Fibroblast of peridontal ligament (primary cell): ENCODE measurements at regions not wholly inside any gene's neighbourhood (a gene's known extent, or its start where the extent isn't known, plus 50 kb on each side); places are given as distances from the start of the nearest gene placed in this dataset.
A peak's percentile ranks its signal among the peaks of the same experiment; 100 is the strongest.

ENCODE experiments used
- DNase-seq: peaks from one replicate; pipeline ENCODE4 v3.0.0-alpha.2; 2010; ENCODE audit errors: extremely low read depth

DNA sequence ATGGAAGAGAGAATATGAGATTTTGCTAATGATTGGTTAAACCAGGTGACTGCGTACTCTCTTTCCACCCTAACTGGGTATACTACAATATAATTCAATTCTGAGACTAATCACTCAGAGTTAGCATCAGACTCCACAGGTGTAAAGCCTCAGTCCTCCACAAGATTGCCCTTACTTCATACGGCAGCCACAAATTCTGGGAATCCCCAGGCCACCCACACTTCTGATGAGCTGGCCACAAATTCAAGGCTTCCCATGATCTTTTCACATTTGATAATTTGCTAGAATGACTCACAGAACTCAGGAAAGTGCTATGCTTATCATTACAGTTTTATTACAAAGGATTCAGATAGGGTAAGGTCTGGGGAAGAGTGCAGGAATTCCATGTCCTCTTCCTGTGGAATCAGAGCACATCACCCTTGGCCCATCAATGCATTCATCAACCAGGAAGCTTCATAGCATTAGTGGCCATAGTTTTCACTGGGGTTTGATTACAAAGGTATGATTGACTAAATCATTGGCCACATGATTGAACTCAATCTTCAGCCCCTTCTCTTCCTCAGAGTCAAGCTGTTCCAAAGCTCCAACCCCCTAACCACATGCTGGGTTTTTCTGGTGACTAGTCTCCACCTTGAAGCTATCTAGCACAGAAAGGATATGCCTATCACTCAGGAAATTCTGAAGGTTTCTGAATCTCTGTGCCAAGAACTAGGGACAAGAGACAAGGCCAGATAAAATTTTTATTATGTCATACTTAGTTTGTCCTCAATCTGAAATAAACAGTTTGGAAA lies 131.7 kb downstream of the HHIPL2 start:
- no peak for DNase-seq

DNA sequence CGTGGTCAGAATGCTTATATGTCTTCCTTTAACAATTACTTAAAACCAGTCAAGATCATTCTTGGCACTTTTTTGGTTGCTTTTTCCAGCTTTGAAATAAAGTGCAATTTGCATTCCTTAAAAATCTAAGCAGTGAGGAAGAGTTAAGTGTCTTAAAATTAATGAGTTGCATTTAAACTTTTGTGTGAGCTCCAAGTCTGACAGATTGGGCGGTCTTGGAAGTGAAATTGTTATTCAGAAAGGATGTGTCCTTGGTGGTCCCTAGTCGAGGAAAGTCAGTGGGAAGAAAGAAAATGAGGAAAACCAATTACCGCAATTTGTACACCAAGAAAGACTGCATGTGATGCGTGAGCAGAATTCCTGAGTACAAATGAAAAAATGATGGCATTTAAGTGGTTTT lies 132.5 kb downstream of the HHIPL2 start:
- no peak for DNase-seq

DNA sequence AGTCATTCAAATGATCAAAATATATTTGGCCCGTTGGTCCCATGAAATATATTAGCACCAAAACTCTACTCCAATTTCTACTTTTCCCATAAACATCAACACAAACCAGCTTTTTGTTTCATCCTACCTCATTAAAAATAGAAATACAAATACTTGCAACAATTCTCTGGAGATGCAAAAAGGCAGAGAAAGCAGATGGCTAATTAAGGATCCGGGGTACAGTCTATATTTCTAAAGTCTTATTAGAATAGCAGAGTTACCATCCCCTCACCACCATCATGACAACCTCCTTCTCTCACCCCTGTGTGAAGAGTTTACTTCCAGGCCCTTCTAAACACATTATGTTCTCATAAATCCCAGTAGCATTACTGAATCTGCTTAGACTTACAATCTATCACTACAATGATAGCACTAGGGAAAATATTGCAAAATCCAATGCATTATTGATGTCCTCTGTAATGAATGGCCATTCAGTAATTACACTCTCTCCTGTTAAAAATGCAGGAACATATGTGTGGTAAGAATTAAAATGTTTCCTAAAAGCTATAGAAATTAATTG lies 133.8 kb downstream of the HHIPL2 start:
- DNase-seq: no peak

DNA sequence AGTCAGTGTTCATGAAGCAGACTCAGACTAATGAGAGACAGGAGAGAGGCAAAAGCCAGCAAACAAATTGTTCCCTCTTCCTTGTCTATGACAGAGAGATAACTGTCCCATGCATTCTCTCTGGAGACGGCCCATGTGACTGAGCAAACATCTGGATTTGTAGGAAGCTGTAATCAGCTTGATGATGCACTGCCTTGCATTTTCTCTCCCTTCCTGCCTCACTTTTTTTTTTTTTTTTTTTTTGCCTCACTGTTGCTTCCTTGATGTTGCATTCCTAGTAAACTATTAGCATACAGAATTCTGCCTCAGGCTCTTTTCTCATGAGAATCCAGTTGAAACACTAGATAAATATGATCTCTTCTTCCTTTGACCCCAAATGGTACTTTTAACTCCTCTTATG lies 134.5 kb downstream of the HHIPL2 start:
- DNase-seq: peak; percentile 12

DNA sequence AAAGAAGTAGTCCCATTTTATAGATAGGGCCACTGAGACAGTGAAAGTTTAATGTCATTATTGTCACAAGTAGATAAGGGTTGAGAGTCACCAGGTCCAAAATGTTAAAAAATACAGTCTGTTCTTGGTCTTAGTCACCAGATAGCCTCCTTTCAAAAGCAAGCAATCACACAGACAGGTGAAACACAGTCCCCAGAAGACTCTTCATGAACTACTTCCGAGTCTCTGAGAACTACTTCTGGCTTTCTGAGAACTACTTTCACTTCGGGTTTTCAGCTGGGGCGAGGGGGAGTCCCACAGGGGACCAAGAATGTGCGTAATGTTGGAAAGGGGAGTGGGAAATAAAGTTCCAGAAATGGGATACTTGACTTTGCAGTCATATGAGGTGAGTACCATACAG lies 143.2 kb downstream of the HHIPL2 start:
- DNase-seq: no peak

DNA sequence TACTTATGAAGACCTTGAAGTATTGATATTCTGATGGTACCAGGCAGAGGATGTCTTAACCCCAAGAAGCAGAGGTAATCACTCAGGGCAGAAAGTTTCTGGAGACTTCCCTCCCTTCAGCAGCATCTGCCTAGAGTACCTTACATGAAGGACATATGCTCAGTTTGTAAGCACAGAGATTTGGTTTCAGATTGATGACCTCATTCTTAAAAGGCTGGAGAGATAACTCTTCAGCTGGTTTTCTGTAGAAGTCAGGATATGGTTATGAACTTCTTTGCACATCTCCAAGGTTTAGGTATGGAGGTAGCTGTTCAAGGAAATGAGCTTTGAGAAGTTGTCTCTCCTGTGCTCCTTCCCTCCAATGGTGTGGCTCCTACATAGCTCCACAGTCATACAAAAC lies 148.7 kb downstream of the HHIPL2 start:
- DNase-seq: no peak

DNA sequence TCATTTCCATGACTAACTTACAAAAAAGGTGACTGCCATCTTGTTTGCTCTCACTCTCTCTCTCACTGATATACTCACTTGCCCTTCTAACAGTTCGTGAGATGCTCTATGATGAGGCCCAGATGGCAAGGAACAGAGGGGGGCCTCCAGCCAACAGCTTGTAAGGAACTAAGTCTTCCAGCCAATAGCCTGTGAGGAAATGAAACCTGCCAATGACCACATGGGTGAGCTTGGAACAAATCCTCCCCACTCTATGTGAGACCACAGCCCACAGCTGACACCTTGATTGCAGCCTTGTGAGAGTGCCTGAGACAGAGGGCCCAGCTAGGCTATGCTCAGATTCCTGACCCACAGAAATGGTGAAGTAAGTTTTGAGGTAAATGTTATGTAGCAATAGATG lies 153.7 kb downstream of the HHIPL2 start:
- no peak for DNase-seq

DNA sequence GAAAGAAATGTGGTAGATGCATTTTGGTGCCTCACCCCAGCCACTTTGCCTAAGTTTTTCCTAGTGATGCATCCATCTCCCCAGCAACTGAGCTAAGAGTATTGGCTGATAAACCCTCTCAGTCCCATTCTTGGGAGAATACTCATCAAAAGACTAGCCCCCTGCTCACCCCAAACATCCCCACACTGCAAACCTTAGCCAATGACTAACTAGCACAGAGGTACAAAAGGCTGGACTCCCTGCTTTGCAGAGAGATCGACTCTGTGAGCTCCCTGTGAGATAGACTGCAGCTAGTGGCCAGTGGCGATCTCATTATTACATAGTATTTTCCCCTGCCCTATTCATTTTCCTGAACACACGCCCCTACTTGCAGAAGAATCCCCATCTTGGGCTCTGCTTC lies 155.3 kb downstream of the HHIPL2 start:
- DNase-seq: peak; percentile 52

DNA sequence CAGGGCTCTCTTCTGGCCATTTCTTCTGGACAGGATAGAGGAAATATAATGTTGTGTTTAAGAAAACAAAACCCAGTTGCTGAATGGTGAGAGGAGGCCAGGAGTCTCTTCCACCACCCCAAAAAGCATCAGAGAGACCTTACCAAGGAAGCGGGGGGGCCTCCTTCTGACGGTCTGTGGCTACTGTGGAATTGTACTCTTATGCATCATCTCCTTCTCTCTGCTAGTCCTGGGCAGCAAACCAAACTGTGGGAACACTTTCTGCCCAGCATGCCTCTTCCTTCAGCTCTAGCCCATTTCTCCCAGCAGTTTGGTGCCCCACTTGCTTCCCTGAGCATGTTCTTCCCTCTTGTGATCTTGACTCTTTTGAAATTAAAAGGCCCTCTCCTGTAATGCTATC lies 157.7 kb downstream of the HHIPL2 start:
- peak; percentile 85 for DNase-seq

DNA sequence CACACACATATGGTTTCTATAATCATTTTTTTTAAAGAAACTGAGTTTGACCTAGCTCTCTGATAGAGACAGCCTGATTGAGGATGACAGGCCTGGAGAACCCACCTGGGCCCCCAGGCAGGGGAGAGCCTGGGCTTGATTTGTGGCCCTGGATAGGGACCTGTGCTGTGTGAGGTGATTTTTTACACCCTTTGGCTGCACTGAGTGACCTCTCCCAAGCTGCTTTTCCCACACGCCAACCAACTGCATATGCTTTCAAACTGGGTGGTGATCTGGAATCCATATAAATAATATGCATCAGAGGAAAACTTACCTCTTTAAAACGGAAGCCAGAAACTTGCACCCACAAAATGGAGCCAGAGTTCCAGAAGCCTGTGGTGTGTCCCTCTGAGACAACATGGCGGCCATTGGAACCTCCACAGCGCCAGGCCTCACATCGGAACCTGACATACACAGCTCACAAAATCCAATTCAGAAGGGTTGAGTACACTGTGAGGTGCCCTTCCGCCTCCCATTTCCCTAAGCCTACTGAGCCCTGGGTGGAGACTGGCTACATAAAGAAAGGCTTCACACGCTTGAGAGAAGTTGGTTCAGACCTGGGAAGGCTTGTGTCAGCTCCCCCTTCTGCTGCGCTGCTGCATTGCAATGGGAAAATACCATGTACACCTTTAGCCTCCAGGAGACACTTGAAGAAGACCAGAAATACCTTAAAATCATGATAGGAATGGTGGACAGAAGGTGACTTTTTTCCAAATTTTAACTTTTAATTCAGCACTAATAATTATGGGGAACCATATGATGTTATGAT lies 160.7 kb downstream of the HHIPL2 start:
- DNase-seq: no peak

DNA sequence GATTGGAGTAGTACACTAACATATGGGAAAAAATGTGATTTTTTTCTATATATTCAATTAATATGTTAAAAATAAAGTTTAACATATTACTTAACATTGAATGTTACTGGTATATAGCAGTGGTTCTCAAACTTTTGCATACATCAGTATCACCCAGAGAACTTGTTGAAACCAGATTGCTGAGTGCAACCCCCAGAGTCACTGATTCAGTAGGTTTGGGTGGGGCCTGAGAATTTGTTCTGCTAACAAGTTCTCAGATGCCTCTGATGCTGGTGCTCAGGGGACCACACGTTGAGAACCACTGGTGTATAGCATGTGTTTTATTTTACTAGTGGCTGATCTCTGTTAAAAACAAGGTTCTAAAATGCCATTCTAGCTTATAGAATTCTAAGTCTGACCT lies 161.9 kb downstream of the HHIPL2 start:
- DNase-seq: no peak

DNA sequence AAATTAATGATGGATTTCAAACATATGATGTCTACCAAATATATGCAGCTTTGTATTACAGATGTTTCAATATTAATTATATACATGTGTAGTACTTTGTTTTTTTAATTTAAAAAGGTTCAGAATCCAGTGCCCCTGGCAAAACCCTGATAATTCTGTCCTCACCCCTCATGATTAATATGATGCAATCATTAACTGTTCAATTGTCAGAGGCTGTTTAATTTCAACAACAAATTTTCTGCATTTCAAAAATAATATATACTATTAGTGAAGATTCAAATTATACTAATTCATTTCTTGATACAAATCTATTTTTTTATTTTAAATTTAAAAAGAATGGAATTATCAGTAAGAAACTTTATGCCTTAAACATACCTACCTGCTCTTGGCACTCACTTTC lies 162.6 kb downstream of the HHIPL2 start:
- no peak for DNase-seq

DNA sequence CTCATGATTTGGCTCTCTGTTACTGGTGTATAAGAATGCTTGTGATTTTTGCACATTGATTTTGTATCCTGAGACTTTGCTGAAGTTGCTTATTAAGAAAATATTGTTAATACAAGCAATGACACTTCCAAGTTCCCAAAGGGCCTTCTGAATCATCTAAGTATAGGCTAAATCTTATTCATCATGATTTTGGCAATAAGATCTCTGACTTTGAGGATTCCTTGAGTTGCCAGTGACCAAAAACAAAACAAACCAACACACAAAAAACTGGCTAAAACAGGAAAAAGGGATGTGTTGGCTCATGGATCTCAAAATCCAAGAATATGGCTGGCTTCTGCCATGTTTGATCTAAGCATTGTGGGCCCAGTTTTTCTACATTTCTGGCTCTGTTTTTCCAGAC lies 163.4 kb downstream of the HHIPL2 start:
- peak; percentile 72 for DNase-seq

DNA sequence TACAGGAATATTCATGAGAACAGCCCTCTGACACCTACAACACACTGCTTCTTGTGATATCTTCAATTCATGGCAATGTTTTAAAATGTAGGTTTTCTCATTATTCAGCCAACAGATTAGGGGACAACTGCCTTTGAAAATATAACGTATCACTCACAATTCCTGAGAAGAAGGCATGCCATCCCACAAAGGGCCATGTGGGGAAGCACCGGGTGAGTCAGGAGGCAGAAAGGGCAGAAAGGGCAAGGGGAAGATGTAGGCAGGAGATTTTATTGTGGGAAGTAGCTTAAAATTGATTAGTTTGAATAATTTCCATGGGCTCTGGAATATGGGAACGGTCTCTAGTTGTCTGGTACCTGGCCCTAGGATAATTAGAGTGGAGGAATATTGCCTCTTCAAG lies 165.7 kb downstream of the HHIPL2 start:
- no peak for DNase-seq

DNA sequence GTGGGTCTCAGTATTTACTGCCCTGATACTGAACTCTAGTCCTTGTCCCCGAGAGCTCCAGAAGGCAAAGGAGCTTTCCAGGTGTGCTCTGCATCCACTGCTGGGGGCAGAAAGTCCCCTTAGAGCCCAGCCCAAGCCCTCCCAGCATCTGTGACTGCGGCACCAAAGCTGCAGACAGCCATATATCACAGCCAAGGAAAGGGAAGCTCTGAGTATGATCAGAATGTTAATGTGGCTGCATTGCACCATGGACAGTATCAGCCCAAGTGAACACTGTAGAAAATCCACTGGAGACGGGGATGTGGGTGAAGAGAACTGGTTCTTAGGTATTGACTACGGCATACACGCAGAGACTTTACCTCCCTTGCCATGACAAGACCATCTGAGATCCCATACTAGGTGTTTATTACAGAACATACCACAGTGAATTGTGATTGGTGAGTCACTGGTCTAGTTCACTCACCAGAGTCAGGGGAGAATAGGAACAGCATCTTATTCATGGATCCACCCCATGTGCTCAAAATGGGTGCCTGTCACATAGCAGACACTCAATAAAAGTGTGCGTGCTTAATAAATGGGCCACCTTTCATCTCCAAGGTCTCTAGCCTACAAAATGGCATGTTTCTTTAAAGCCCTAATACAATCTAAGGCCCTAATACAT lies 170.3 kb downstream of the HHIPL2 start:
- no peak for DNase-seq

DNA sequence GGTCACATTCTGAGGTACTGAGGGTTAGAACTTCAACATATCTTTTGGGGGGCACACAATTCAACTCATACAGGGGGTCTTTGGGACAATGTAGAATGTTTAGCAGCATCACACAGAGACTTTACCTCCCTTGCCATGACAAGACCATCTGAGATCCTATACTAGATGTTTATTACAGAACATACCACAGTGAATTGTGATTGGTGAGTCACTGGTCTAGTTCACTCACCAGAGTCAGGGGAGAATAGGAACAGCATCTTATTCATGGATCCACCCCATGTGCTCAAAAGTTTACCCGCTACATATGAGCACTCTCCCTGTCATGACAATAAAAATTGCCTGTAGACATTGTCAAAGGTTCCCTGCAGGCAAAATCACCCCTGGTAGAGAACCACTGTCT lies 171.1 kb downstream of the HHIPL2 start:
- peak; percentile 23 for DNase-seq

DNA sequence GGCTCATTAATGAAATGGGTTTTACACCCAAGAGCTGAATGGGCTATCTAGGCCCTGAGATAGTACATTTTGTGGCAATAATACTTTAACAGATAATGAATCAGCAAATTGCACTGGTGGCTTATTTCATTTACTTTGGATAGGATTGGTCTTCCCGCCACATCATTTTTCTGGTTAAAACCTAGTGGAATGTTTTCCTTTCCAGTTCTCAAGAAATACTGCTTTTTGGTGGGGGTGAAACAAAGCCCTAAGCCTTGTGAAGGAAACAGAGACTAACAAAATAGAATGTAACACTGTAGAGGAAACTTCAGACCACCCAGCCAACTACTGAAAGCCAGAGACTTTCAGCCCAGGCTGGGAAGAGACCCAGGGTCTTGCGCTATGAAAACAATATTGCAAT lies 172.2 kb downstream of the HHIPL2 start:
- DNase-seq: peak; percentile 53

DNA sequence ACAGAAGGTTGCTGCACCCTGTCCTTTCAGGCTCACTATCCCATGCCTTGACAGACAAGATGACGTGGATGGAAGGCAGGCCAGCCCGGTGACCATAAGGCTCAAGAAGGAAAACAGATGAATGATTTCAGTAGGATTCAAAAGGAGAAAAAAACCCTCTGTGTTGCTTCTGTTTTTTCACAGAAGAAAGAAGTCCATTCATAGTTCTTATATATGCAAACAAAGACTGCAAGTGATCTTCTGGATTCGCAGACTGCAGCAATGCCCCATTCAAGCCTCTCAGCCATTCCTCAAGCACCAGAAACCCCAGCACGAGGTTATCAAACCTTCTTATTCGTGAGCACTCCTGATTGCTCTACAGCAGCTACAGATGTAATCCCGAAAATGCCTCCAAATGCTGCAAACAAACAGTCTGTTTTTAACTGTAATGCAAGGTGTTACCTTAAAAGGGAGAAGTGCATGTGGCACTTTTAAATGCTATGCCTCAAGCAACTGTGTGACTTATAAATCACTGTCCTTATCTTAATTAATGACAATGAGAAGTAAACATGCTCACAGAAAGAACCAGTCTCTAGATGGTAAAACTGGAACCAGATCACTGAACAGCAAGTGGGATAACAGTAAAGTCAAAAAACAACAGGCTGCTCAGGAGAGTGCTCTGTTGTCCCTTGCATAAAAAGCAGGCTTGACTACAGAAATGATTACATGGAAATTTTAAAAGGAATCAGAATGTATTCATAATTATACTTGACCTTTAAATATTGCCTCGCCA lies 173.9 kb downstream of the HHIPL2 start:
- DNase-seq: no peak

DNA sequence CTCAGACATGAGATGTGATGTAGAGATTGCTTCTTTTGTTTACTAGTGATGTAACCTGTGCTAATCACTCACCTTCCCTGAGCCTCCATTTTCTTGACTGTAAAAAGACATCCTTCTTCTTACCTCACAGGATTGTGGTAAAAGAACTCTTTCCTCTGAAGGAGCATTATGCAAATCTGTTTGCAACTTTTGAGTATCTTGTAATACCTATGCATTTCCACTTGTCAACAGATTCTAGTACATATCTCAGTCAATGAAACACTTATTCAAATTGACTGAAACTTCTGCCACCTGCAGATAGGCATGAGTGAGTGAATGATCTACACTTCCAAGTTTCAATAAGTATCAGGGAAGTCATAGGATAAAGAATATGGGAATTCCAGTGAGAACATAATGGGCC lies 174.7 kb downstream of the HHIPL2 start:
- no peak for DNase-seq

DNA sequence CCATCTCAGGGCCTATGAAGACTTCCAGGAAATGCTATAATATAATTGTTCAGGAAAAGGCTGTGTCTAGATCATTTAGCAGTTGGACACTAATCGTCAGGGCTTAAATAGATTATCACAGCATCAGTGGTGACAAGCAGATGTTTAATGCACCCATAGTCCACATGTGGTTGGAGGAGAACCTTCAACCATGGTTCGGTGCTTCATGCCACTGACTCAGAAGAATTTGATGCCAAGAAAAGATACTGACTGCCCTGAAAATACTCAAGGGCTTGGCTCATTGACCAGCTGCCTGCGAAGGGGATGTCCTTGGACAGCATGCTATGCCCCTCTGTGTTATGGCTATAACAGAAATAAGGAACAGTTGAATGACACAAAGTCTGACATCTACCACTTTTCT lies 175.7 kb downstream of the HHIPL2 start:
- peak; percentile 46 for DNase-seq

DNA sequence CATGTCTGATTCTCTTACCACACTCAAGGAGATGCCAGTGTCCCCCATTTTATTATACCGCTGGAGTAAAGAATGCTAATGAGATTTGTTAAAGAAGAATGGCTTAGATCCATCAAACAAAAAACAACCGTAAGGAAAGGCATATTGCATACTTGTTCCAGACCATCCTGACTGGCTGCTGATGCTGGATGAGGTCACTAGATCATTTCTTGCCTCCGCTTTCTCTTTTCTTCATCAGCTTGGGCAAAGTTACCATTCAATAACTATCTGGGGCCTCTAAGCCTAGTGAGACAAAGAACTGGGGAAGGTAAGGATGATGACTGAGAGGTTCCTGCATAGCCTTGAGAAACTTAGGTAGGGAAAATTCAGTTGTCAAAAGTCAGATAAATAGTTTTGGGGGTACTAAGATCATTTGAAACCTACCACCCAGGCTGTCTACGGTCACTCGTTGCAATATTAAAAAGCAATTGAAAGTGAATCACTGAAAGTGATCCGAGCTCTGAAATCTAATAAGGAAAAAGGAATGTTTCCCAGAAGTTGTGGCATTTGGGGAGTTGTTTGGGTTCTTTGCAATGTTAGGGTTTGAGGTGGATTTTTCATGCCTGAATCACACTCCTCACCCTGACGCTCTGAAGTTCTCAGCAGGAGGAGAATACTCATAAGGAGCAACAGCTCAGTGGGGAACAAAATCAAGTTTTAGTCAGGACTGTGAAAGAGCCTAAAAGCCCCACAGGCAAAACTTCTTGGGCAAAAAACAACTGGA lies 176.8 kb downstream of the HHIPL2 start:
- DNase-seq: peak; percentile 99
